Occipital lobe (tissue), 1 donor: ENCODE measurements at regions not wholly inside any gene's neighbourhood (a gene's known extent, or its start where the extent isn't known, plus 50 kb on each side); places are given as distances from the start of the nearest gene placed in this dataset.

ENCODE experiments used
- DNase-seq: peaks from one replicate; lab custom pipeline; 2025; lab: John Stamatoyannopoulos, UW

DNA sequence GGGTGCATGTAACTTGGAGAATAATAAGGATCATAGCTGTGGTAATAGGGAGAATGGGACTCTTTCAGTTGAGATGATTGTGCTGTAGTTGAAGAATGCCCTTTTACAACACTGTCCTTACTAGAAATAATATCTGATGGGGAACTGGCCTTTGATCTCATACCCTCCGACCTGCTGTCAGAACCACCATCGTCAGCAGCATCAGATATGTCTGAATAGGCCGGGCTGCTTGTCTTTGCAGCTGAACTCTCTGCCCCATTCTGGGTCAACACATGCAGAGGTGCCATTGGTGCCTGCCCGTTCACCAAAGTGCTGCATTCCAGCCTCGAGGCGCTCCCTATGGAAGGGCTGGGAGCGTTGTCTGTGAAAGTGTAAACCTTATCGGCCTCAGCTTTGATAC lies 99.1 kb downstream of the ZNF608 start:
- no peak for DNase-seq

GRCh38 chr5:124645396-124645795 lies 101.0 kb downstream of the ZNF608 start:
- DNase-seq, result no peak

DNA sequence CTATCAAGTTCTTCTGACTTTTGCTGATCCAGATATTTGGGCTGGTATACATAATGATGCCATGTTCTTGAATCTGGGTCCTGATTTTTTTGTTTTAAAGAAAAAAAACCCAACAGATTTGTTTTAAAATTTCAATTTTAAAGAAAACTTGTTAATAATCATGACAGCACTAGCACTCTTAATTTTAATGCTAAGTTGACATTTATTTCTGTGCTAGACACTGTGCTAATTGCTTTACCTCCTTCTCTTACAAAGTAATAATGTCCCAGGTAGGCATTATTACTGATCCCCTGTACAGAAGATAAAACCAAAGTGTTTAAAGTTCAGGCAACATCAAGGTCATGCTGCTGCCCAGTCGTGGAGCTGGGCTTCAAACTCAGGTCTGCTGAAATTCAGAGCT lies 101.9 kb downstream of the ZNF608 start:
- no peak for DNase-seq

DNA sequence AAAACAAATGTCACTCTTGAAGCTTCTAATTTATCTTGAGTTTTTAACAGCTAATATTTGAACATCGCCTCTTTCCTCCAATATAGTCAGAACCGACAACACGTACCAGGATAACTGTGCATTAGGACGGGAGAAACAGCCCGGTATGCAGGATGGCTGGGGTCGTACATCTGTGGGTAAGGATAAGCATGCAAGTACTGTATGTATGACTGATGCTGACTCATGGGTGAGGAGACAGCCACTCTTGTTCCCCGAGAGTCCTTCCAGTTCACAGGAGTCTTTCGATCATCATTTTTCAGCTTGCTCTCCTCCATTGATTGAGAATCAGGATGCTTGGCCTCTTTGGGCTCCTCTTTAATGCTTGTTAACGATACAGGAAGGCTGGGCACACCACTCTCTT lies 102.3 kb downstream of the ZNF608 start:
- no peak for DNase-seq

DNA sequence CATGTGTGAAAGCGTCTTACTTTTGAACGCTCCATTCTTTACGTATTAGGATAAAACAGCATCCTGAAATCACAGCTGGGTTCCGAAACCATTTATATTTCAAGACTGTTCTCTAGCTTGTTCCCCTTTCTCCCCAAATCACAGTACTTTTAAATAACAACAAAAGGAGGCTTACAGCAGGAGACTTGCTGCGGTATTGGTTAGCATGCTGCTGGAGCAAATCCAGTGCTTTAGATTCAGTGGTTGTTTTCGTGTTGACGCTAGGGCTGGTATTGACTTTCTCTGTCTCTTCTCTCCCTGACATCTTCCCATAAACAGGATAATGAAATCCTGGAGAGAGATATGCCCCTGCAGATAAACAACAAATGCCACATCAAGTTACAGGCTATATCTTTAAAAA lies 103.1 kb downstream of the ZNF608 start:
- DNase-seq, result no peak

DNA sequence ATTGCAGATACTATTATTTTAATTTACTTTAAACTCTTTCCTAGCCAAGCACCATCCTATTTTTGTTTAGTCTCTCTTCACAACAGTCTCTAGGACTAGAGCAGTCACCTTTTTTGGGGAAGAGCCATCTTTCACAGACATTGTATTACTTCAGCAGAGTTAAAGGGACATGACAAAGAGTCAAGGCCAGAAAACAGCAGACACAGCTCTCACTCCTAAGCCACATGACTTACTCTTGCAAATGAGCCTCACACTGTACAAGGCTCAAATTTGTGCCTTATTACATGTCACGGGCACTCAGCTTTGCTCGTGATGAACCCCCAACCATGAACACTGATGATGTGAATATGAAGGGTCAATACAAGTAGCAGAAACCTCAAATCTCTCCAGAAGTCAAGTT lies 104.3 kb downstream of the ZNF608 start:
- DNase-seq, result no peak

- DNase-seq, result no peak
Measured at GRCh38 chr5:124641154-124641792, 105.2 kb downstream of the ZNF608 start.

DNA sequence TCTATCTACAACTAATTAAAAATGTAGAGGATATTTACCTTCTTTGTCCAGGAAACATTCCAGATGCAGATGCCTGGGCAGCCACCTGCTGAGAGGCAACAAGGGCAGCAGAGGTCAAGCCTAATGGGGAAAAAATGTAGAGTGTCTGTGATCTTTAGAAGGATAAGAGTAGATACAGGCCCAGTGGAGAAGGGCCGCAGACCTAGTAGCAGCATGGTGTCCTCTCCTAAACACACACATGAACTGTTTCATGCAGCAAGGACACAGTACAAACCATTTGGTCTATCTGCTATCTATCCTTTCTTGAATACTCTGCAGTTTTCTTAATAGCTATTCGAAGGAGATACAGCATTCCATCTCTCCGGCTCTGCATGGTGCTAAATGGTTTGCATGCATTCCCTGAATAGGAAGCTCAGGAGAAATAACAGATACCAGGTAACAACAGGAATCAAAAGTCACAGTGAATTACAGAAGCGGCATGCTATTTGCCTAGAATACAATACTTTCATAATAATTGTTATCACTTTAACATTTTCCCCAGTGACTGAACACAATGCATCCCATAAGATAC lies 107.3 kb downstream of the ZNF608 start:
- no peak for DNase-seq

GRCh38 chr5:124637011-124637410 lies 109.4 kb downstream of the ZNF608 start:
- no peak for DNase-seq

DNA sequence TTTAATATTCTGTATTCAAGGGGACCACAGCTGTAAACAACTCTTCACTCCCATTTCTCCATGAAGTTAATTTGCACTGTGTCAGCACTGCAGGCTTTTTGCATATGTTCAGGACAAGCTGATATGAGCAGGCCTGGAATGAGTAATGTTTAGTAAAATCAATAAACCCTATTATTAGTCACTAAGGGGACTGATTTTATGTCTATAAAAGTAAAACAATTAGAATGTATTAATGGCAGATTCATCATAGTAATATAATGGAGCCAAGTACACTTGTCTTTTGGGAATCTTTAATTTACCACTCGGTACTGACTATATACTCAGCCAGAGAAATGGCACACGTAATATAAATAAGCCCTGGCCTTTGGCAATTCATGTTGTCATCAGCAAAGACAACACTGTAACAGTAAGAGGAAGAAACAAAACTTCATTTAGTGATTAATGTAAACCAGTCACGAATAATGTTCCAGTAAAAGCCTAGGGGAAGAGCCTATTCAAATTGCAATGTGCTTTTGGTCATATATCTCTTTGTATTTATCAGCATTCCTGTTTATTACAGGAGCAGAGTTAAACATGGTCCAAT lies 111.6 kb downstream of the ZNF608 start:
- DNase-seq, result no peak

- DNase-seq, result no peak
Measured at GRCh38 chr5:124634228-124634739, 112.2 kb downstream of the ZNF608 start.

- DNase-seq, result no peak
Measured at GRCh38 chr5:124633209-124633608, 113.2 kb downstream of the ZNF608 start.

DNA sequence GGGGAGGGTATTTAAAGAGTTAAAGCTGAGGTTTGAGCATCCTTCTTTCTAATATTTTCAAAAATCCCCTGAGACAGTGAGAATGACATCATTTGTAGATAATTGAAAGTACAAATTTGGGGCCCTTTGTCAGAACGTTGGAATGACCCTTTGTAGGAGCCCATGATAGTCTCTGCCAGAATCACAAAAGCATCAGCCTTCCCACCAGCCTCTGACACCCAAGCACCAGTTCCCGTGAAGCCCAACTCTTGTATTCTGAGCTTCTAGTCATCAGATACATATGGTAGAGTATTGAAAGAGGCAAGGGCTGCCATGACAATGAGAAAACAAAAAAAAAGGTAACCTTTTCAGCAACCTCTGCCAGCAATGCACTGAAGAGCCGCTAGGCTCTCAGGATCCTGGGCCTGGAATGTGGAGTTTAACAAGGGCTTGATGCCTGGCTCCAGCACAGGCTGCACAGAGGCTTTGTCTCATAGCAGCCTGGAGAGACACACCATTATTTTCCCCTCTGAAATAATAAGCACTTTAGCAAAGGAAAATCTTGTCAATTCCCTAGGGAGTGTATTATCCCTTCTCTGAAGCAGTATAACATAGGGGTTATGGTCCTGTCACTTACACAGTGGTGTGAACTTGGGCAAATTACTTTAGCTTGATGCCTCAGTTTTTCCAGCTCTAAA lies 114.4 kb downstream of the ZNF608 start:
- no peak for DNase-seq

DNA sequence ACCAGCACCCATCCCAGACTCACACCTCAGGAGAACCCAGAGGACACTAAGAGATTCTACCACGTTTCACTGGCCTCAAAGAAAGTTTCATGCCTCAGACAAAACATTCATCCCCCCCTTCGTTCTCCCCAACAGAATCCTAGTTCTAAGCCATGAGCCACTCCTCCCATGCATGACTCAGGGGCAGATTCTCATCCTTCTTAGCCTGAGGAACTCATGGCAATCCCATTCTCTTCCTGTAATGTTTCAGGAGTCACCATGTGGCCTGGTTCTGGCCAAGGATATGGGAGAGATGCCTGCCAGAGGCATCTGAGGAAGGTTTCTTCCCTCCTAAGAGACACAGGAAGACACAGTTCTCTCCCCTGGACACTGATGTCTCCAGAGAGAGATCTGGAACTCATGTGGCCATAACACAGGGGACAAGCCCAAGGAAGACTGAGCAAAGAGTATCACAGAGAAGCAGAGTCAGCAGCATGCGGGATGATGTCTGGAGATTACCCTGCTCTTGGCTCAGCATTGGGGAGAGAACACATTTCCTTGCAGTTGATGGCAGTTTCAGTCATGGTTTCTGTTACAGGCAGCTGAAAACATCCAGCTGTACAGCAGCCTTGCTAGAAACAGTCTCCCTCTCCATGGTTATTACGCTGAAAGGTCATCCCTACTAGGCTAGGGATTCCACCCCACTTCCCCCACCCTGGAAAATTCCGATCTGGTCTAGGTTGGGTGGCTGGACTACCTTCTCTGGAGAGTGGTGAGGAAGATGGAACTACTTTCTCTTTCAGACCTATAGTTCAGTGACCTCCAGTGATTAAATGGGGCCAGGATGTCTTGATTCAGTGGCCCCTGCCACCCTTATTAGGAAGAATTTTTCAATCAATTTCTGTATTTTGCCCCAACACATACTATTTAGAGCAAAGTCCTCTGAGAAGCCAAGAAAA lies 115.4 kb downstream of the ZNF608 start:
- no peak for DNase-seq

DNA sequence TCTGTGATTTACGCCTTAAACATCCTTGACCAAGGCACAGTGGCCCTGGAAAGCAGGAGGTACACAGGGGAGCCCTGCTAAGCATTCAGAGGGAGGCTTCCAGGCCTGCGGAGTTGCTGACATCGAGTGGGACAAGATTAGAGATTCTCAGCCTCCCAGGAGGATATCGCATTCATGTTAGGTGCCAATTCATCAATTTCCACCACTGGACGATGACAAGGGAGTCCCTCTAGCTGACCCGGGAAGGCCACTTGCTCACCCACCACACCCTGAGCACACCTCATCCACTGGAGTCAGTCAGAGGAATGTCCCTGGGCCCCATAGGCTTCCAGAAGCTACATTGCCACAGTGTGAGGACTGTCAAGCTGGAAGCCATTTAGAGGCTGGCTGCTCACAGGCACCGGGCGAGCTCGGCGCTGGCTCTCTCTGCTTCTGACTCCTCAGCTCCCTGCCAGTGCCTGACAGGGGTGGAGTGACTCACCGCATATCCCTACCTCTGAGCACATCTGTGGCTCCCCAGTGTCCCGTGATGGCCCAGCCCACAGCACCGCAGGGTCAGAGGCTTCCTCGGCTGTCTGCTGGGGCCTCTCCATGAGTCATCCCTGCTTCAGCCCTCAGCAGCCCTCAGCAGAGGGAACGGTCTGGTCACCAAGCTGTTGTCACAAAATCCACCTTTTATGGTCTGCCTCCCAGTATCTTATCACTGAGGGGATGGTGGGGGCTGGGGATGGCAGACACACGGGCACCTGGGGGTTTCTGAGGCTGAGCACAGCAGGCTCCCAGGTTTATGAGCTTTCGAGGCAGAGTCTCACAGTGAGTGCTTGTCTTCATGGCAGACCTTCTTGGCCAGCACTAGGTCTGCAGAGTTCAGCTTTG lies 117.5 kb downstream of the ZNF608 start:
- peak; percentile 21 for DNase-seq

DNA sequence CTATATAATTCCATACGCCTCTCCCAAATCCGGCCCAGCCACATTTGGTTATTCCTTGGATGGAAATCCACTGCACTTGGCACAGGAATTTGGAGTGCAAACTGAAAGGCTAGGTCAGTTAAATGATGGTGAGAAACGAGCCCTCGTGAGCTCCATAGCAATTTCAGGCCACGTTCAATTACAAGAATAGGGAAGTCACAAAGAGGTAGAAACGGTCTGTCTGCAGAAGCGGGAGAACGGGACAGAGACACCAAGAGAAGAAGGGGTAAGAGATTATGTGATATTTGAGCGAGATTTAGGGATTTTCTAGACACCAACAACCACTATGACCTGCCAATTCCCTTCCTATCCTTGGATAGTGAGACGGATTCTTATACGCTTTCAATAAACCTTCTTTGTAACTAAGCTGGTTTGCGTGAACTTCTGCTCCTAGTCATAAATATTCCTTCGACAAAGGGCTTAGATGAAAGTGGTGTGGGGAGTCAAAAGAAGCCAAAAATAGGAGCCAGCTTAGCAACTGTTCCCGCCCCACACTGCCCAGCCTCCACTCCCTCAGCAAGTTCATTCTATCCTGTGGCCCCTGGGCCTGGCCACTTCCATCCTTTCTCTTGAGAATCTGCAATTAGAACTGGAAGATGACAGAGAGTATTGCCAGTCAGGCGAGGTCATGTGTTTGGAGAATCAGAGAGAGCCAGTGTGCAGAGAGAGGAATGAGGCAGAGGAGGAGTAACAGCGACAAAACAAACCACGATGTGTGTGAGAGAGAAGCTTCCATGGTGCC lies 118.4 kb downstream of the ZNF608 start:
- DNase-seq, result no peak

- DNase-seq, result no peak
Measured at GRCh38 chr5:124626053-124626452, 120.4 kb downstream of the ZNF608 start.

DNA sequence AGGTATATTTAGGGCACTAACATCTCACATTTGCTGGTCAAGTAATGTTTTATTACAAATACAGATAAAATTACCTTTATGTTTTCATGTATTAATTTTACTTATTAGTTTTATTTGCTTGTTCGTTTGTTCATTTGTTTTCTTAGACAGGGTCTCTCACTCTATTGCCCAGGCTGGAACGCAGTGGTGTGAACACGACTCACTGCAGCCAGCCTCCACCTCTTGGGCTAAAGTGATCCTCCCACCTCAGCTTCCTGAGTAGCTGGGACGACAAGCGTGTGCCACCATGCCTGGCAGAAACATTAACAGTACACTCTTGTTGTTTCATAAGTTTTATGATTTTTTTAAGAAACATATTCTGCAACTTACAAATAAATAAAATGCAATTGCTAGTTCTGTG lies 123.2 kb downstream of the ZNF608 start:
- DNase-seq, result no peak

- no peak for DNase-seq
Measured at GRCh38 chr5:124622851-124623250, 123.6 kb downstream of the ZNF608 start.

DNA sequence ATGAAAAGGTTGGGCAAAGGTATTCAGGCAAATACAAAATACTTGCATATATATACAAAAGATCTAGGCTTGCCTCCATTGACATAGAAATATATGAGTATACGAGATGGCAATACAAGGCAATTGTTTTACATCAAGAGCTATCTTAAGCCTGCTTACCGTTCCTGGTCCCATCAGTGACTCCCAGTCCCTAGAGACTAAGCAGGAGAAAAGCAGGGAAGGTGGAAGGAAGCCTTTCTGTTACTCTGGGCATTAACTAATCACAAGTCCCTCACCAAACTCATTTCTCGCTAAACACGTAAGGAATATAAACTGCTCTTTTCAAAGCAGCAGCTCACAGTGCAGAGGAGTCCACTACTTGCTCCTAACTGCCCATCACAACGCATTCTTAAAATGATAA lies 125.2 kb downstream of the ZNF608 start:
- no peak for DNase-seq
